H9 (cell line): ENCODE measurements at regions not wholly inside any gene's neighbourhood (a gene's known extent, or its start where the extent isn't known, plus 50 kb on each side); places are given as distances from the start of the nearest gene placed in this dataset.

ENCODE experiments used
- DNase-seq: peaks from one replicate; pipeline ENCODE4 v3.0.0-alpha.2; 2017
- H2AFZ ChIP-seq: one replicate; pipeline ENCODE4 v1.6.1; 2013; ENCODE audit warnings: mild to moderate bottlenecking, low read length, control low read depth, moderate library complexity
- H2AK5ac ChIP-seq: 2 replicates; pipeline ENCODE4 v1.6.1; 2013; ENCODE audit warnings: low read length, control low read depth, mixed read lengths; ENCODE audit not compliant: insufficient read length
- H2BK120ac ChIP-seq: one replicate; pipeline ENCODE4 v1.6.1; 2013; ENCODE audit warnings: low read depth, mild to moderate bottlenecking, low read length, control low read depth, inconsistent platforms; ENCODE audit not compliant: poor library complexity, severe bottlenecking
- H2BK12ac ChIP-seq: 2 replicates; pipeline ENCODE4 v1.6.1; 2013; ENCODE audit warnings: low read length, control low read depth, mixed read lengths, low read depth; ENCODE audit not compliant: insufficient read length
- H2BK15ac ChIP-seq: 2 replicates; pipeline ENCODE4 v1.6.1; 2013; ENCODE audit warnings: low read depth, low read length, control low read depth
- H2BK20ac ChIP-seq: one replicate; pipeline ENCODE4 v1.6.1; 2013; ENCODE audit warnings: low read depth, mild to moderate bottlenecking, low read length, control low read depth, inconsistent platforms; ENCODE audit not compliant: poor library complexity, severe bottlenecking
- H2BK5ac ChIP-seq: 2 replicates; pipeline ENCODE4 v1.6.1; 2013; ENCODE audit warnings: low read length, control low read depth, mixed read lengths; ENCODE audit not compliant: insufficient read length
- H3K14ac ChIP-seq: 2 replicates; pipeline ENCODE4 v1.6.1; 2013; ENCODE audit warnings: low read length, control low read depth; ENCODE audit not compliant: insufficient read depth
- H3K18ac ChIP-seq: 2 replicates; pipeline ENCODE4 v1.6.1; 2013; ENCODE audit warnings: low read depth, mild to moderate bottlenecking, mixed read lengths, low read length, control low read depth; ENCODE audit not compliant: insufficient read length
- H3K23ac ChIP-seq: 2 replicates; pipeline ENCODE4 v1.6.1; 2013; ENCODE audit warnings: low read length, control low read depth, mixed read lengths, low read depth; ENCODE audit not compliant: insufficient read length
- H3K23me2 ChIP-seq: 2 replicates; pipeline ENCODE4 v1.6.1; 2013; ENCODE audit warnings: low read depth, mild to moderate bottlenecking, mixed read lengths, low read length, control low read depth; ENCODE audit not compliant: insufficient read length, poor library complexity, severe bottlenecking
- H3K27ac ChIP-seq: 2 replicates; pipeline ENCODE4 v1.5.1; 2013; ENCODE audit warnings: low read length, control low read depth, mixed read lengths, low read depth; ENCODE audit not compliant: insufficient read length
- H3K27me3 ChIP-seq: 2 replicates; pipeline ENCODE4 v1.6.1; 2013; ENCODE audit warnings: low read length, control low read depth, inconsistent platforms; ENCODE audit not compliant: insufficient read depth
- H3K4ac ChIP-seq: 2 replicates; pipeline ENCODE4 v1.6.1; 2013; ENCODE audit warnings: low read depth, mild to moderate bottlenecking, control low read depth, inconsistent platforms, low read length, moderate library complexity
- H3K4me1 ChIP-seq: 2 replicates; pipeline ENCODE4 v1.6.1; 2013; ENCODE audit warnings: low read length, control low read depth, inconsistent platforms; ENCODE audit not compliant: insufficient read depth
- H3K4me2 ChIP-seq: 2 replicates; pipeline ENCODE4 v1.6.1; 2013; ENCODE audit warnings: low read length, control low read depth, mixed read lengths; ENCODE audit not compliant: insufficient read length, insufficient read depth
- H3K56ac ChIP-seq: 2 replicates; pipeline ENCODE4 v1.6.1; 2013; ENCODE audit warnings: low read depth, mild to moderate bottlenecking, mixed read lengths, low read length, control low read depth; ENCODE audit not compliant: insufficient read length
- H3K79me1 ChIP-seq: 2 replicates; pipeline ENCODE4 v1.6.1; 2013; ENCODE audit warnings: low read depth, mild to moderate bottlenecking, moderate library complexity, low read length, control low read depth, inconsistent platforms; ENCODE audit not compliant: insufficient read depth, poor library complexity, severe bottlenecking
- H3K79me2 ChIP-seq: 2 replicates; pipeline ENCODE4 v1.6.1; 2013; ENCODE audit warnings: low read length, control low read depth, inconsistent platforms; ENCODE audit not compliant: insufficient read depth
- H3K9ac ChIP-seq: 2 replicates; pipeline ENCODE4 v1.6.1; 2013; ENCODE audit warnings: low read length, control low read depth, mixed read lengths; ENCODE audit not compliant: insufficient read length; ENCODE audit errors: extremely low read depth
- H3K9me3 ChIP-seq: one replicate; pipeline ENCODE4 v1.6.1; 2013; ENCODE audit warnings: low read depth, low read length, inconsistent platforms; ENCODE audit not compliant: control insufficient read depth
- H3T11ph ChIP-seq: one replicate; pipeline ENCODE4 v1.6.1; 2013; ENCODE audit warnings: mild to moderate bottlenecking, low read length, control low read depth, inconsistent platforms
- H4K20me1 ChIP-seq: one replicate; pipeline ENCODE4 v1.6.1; 2013; ENCODE audit not compliant: control insufficient read depth, insufficient read length, insufficient read depth
- H4K5ac ChIP-seq: 2 replicates; pipeline ENCODE4 v1.6.1; 2013; ENCODE audit warnings: low read depth, mild to moderate bottlenecking, mixed read lengths, low read length, control low read depth; ENCODE audit not compliant: insufficient read length
- H4K8ac ChIP-seq: replicated peaks from 2 replicates; pipeline ENCODE4 v1.6.1; 2013; ENCODE audit warnings: low read length, control low read depth, mixed read lengths, low read depth; ENCODE audit not compliant: insufficient read length
- H4K91ac ChIP-seq: 2 replicates; pipeline ENCODE4 v1.6.1; 2013; ENCODE audit warnings: low read depth, mild to moderate bottlenecking, moderate library complexity, mixed read lengths, low read length, control low read depth; ENCODE audit not compliant: insufficient read length
- H3K27ac Mint-ChIP-seq, 3 experiments: 2 replicates in 2 of 3; 3 replicates in 1 of 3; pipeline ENCODE4 v1.8.0; 2020 to 2021; ENCODE audit warnings: mixed read lengths in 3 of 3, mild to moderate bottlenecking in 1 of 3, moderate library complexity in 1 of 3
- H3K27me3 Mint-ChIP-seq: 2 replicates; pipeline ENCODE4 v1.8.0; 2021; ENCODE audit warnings: low read depth, mild to moderate bottlenecking, moderate library complexity, mixed read lengths
- H3K36me3 Mint-ChIP-seq, 3 experiments: 2 replicates in 2 of 3; 3 replicates in 1 of 3; pipeline ENCODE4 v1.8.0; 2020 to 2021; ENCODE audit warnings: low read depth in 3 of 3, mixed read lengths in 3 of 3; ENCODE audit not compliant: insufficient read depth in 1 of 3
- H3K4me1 Mint-ChIP-seq, 2 experiments: 2 replicates each; pipeline ENCODE4 v1.8.0; 2020; ENCODE audit warnings: mixed read lengths in 2 of 2
- H3K4me3 Mint-ChIP-seq, 2 experiments: 2 replicates in 1 of 2; 3 replicates in 1 of 2; pipeline ENCODE4 v1.8.0; 2020 to 2021; ENCODE audit warnings: mild to moderate bottlenecking in 2 of 2, mixed read lengths in 2 of 2, moderate library complexity in 1 of 2
- H3K9me3 Mint-ChIP-seq, 2 experiments: 2 replicates in 1 of 2; 3 replicates in 1 of 2; pipeline ENCODE4 v1.8.0; 2020; ENCODE audit warnings: mild to moderate bottlenecking in 2 of 2, mixed read lengths in 2 of 2, moderate library complexity in 1 of 2
- CTCF ChIP-seq: fragments of 200-600 bp; sonication (generic); conservative IDR thresholded peaks from 3 replicates; pipeline ENCODE4 v1.8.0; 2021; ENCODE audit warnings: antibody characterized with exemption, mild to moderate bottlenecking
- WGBS: extraction: QIAGEN DNeasy Blood & Tissue Kit; methylation state at CpG from one replicate; pipeline ENCODE4 v1.1.7; 2013; ENCODE audit warnings: missing lambda C conversion rate, low lambda C conversion rate, mixed read lengths; ENCODE audit not compliant: insufficient read length; ENCODE audit errors: extremely low coverage; 5-methylcytosine and 5-hydroxymethylcytosine counted together

- no peak overlapping the region for H2BK15ac ChIP-seq
- H3K79me2 ChIP-seq = no peaks in the 10 kb centered on the region
- Mint-ChIP-seq H3K27ac (no peak overlapping the region), H3K4me3 (no peak overlapping the region), H3K27me3 (no peaks in the 10 kb centered on the region; the same call in 1 of the 2 replicates), H3K9me3 (no peaks in the 10 kb centered on the region), H3K4me1 (no peaks in the 10 kb centered on the region), H3K36me3 (no peaks in the 10 kb centered on the region)
- no peaks in the 10 kb centered on the region for H3K27me3 ChIP-seq
- no peak overlapping the region for H2BK120ac ChIP-seq
- no peak overlapping the region for H3K14ac ChIP-seq
- H4K20me1 ChIP-seq = no peaks in the 10 kb centered on the region
- no peak for DNase-seq
- no peaks in the 10 kb centered on the region for H3K23me2 ChIP-seq
- H4K5ac ChIP-seq = no peak overlapping the region
- no peak overlapping the region for H3T11ph ChIP-seq
- no peak overlapping the region for H2BK12ac ChIP-seq
- no peak overlapping the region for H3K23ac ChIP-seq
- H2AFZ ChIP-seq = no peak overlapping the region
- no peak overlapping the region for H3K4ac ChIP-seq
- no peaks in the 10 kb centered on the region for H3K4me1 ChIP-seq
- no peak overlapping the region for H3K9ac ChIP-seq
- no peaks in the 10 kb centered on the region for H3K79me1 ChIP-seq
- H2BK5ac ChIP-seq = no peak overlapping the region
- no peak overlapping the region for H3K18ac ChIP-seq
- H2AK5ac ChIP-seq = no peak overlapping the region
- no peak for TF ChIP-seq CTCF
- H4K91ac ChIP-seq = no peak overlapping the region
- H3K4me2 ChIP-seq = no peak overlapping the region
- no CpG with 5 or more reads among the region's 2 CpGs for WGBS
- no peak overlapping the region for H3K56ac ChIP-seq
- no peak overlapping the region for H4K8ac ChIP-seq
- H3K9me3 ChIP-seq = no peaks in the 10 kb centered on the region
- no peak overlapping the region for H3K27ac ChIP-seq
- H2BK20ac ChIP-seq = no peak overlapping the region
Measured at GRCh38 chr5:90223756-90224155, 185.8 kb downstream of the CETN3 start.
